GM18505 (cell line): ENCODE measurements at regions not wholly inside any gene's neighbourhood (a gene's known extent, or its start where the extent isn't known, plus 50 kb on each side); places are given as distances from the start of the nearest gene placed in this dataset.

Experiments
- ATAC-seq: cut with Tn5 transposase; IDR thresholded peaks from one replicate; pipeline ENCODE4 v1.9.1; 2021; ENCODE audit not compliant: unreplicated experiment
- POLR2A ChIP-seq: IDR thresholded peaks from 4 replicates; pipeline ENCODE4 v1.6.1; 2011; ENCODE audit warnings: borderline replicate concordance; ENCODE audit not compliant: insufficient read depth, insufficient read length; ENCODE audit errors: extremely low read depth

- ATAC-seq: no peak
- no peak for TF ChIP-seq POLR2A
Observed at GRCh38 chr4:59960143-59960542, 1240.0 kb upstream of the ADGRL3 start.

GRCh38 chr4:59966758-59967157, 1233.4 kb upstream of the ADGRL3 start:
- TF ChIP-seq POLR2A: no peak
- no peak for ATAC-seq

GRCh38 chr4:59968796-59969195, 1231.3 kb upstream of the ADGRL3 start:
- TF ChIP-seq POLR2A: no peak
- no peak for ATAC-seq

GRCh38 chr4:59969909-59970308, 1230.2 kb upstream of the ADGRL3 start:
- TF ChIP-seq POLR2A: no peak
- ATAC-seq: no peak

GRCh38 chr4:59971952-59972351, 1228.2 kb upstream of the ADGRL3 start:
- no peak for TF ChIP-seq POLR2A
- ATAC-seq: no peak

GRCh38 chr4:59973492-59973891, 1226.6 kb upstream of the ADGRL3 start:
- no peak for TF ChIP-seq POLR2A
- ATAC-seq: no peak

GRCh38 chr4:59979061-59979460, 1221.1 kb upstream of the ADGRL3 start:
- no peak for TF ChIP-seq POLR2A
- ATAC-seq: no peak

- no peak for ATAC-seq
- no peak for TF ChIP-seq POLR2A
Observed at GRCh38 chr4:59983852-59984251, 1216.3 kb upstream of the ADGRL3 start.

- ATAC-seq: no peak
- TF ChIP-seq POLR2A: no peak
Observed at GRCh38 chr4:59987289-59987688, 1212.8 kb upstream of the ADGRL3 start.

GRCh38 chr4:59994118-59994517, 1206.0 kb upstream of the ADGRL3 start:
- TF ChIP-seq POLR2A: no peak
- ATAC-seq: no peak

GRCh38 chr4:60002603-60003337, 1197.4 kb upstream of the ADGRL3 start:
- ATAC-seq: no peak
- no peak for TF ChIP-seq POLR2A

GRCh38 chr4:60013464-60014184, 1186.5 kb upstream of the ADGRL3 start:
- TF ChIP-seq POLR2A: no peak
- ATAC-seq: no peak

GRCh38 chr4:60016971-60017370, 1183.2 kb upstream of the ADGRL3 start:
- TF ChIP-seq POLR2A: no peak
- ATAC-seq: no peak

GRCh38 chr4:60019180-60019579, 1180.9 kb upstream of the ADGRL3 start:
- ATAC-seq: no peak
- TF ChIP-seq POLR2A: no peak
